Urothelium cell line (cell line): ENCODE measurements at regions not wholly inside any gene's neighbourhood (a gene's known extent, or its start where the extent isn't known, plus 50 kb on each side); places are given as distances from the start of the nearest gene placed in this dataset.

Source experiments
- DNase-seq: peaks from one replicate; pipeline ENCODE4 v3.0.0; 2011; ENCODE audit warnings: low spot score, mixed read lengths
- FAIRE-seq: peaks from 2 replicates; lab custom pipeline; 2011; peaks lifted over from hg19 to GRCh38; lab: Jason Lieb, UNC

- FAIRE-seq (no peak), DNase-seq (no peak)
Measured at GRCh38 chr11:128198216-128198772, 389.1 kb downstream of the ETS1 start.

- DNase-seq (no peak), FAIRE-seq (no peak)
Measured at GRCh38 chr11:128196235-128196634, 391.1 kb downstream of the ETS1 start.

- DNase-seq (no peak), FAIRE-seq (no peak)
Measured at GRCh38 chr11:128195756-128196155, 391.6 kb downstream of the ETS1 start.

- no peak for FAIRE-seq
- DNase-seq: no peak
Measured at GRCh38 chr11:128195057-128195751, 392.2 kb downstream of the ETS1 start.

GRCh38 chr11:128194216-128194615 is 393.1 kb downstream of the ETS1 start:
- DNase-seq: no peak
- FAIRE-seq: no peak

GRCh38 chr11:128193615-128194014 is 393.7 kb downstream of the ETS1 start:
- DNase-seq (no peak), FAIRE-seq (no peak)

- no peak for DNase-seq
- no peak for FAIRE-seq
Measured at GRCh38 chr11:128190312-128190711, 397.0 kb downstream of the ETS1 start.

GRCh38 chr11:128189823-128190222 is 397.5 kb downstream of the ETS1 start:
- FAIRE-seq (no peak), DNase-seq (no peak)

- no peak for FAIRE-seq
- no peak for DNase-seq
Measured at GRCh38 chr11:128188346-128189004, 398.9 kb downstream of the ETS1 start.

GRCh38 chr11:128187835-128188234 is 399.5 kb downstream of the ETS1 start:
- FAIRE-seq: no peak
- no peak for DNase-seq

- DNase-seq (no peak), FAIRE-seq (no peak)
Measured at GRCh38 chr11:128187377-128187776, 400.0 kb downstream of the ETS1 start.

GRCh38 chr11:128184981-128185380 is 402.4 kb downstream of the ETS1 start:
- DNase-seq (no peak), FAIRE-seq (no peak)

- DNase-seq: no peak
Measured at GRCh38 chr11:128182844-128183243, 404.5 kb downstream of the ETS1 start.

GRCh38 chr11:128181984-128182383 is 405.4 kb downstream of the ETS1 start:
- no peak for FAIRE-seq
- no peak for DNase-seq

More at GRCh38 chr11:128182844-128183243, 404.5 kb downstream of the ETS1 start:
- no peak for FAIRE-seq

GRCh38 chr11:128181088-128181480 is 406.3 kb downstream of the ETS1 start:
- FAIRE-seq: no peak

GRCh38 chr11:128180441-128181087 is 406.8 kb downstream of the ETS1 start:
- FAIRE-seq (no peak), DNase-seq (peak; percentile 57)

More at GRCh38 chr11:128181088-128181480, 406.3 kb downstream of the ETS1 start:
- no peak for DNase-seq

GRCh38 chr11:128179512-128179911 is 407.8 kb downstream of the ETS1 start:
- no peak for DNase-seq
- FAIRE-seq: no peak

- FAIRE-seq (no peak), DNase-seq (no peak)
Measured at GRCh38 chr11:128179039-128179438, 408.3 kb downstream of the ETS1 start.

- FAIRE-seq (no peak), DNase-seq (peak; percentile 18)
Measured at GRCh38 chr11:128174465-128175291, 412.7 kb downstream of the ETS1 start.

GRCh38 chr11:128172046-128172878 is 415.1 kb downstream of the ETS1 start:
- FAIRE-seq (no peak), DNase-seq (peak; percentile 58)
